Stimulated activated CD4-positive, alpha-beta T cell treated with anti-CD3 and anti-CD28 coated beads, TNF-alpha, amount 100 ng/mL, for 4 hours (primary cell): ENCODE measurements at regions not wholly inside any gene's neighbourhood (a gene's known extent, or its start where the extent isn't known, plus 50 kb on each side); places are given as distances from the start of the nearest gene placed in this dataset.

ENCODE experiments used
- DNase-seq, 3 experiments: peaks; one replicate each; pipeline ENCODE4 v3.0.0-alpha.2; 2020; ENCODE audit warnings: low read depth in 3 of 3

DNA sequence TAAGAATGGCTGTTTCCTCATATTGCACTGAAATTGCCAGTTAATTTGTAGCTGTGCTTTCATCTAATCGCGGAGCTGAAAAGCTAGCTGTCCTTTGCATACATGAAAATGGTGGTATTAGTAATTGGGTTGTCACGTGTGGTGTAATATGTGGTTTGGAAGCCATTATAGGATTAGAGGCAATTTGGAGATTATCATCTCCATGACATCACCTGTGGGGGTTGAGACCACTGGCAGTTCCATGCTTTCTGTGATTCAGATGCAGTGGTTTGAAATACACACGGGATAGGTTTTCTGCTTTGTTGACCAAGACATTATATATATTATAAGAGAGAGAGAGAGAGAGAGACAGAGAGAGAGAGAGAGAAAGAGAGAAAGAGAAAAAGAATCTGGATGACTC, 180.8 kb downstream of the RAB11FIP2 start:
- DNase-seq: no peak

DNA sequence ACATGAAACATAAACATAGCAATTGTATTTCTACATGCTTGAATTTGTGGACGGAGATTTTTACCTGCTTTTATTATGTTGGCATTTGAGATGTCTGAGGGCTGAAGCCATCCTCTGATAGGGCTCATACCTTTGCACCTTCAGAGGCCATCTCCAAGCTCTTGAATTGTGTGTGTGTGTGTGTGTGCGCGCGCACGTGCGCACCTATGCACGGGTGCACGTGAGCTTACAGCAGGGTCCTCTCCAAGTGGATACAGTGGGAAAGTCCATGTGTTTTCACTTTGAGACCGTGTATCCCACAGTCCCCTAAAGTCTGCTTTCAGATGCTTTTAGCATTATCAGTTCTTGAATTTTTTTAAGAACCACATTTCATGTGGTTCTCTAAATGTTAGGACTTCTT, 178.6 kb downstream of the RAB11FIP2 start:
- no peak for DNase-seq

DNA sequence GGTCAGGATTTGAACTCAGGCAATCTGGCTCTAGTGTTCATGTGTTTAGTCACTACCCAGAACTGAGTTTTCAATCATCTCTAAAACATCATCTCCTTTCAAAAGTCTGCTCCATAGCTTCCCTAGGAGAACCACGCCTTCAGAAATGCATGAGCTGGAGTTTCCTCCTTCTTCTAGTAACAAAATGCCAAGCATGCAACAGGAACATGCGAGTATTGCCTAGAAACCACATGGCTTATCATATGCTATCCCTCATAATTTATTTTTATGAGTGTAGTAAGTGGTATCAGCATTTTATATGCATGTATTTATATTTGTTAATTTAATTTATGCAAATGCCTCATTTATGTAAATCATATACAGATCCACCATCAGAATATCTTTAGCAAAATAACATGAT, 170.9 kb downstream of the RAB11FIP2 start:
- DNase-seq: no peak

DNA sequence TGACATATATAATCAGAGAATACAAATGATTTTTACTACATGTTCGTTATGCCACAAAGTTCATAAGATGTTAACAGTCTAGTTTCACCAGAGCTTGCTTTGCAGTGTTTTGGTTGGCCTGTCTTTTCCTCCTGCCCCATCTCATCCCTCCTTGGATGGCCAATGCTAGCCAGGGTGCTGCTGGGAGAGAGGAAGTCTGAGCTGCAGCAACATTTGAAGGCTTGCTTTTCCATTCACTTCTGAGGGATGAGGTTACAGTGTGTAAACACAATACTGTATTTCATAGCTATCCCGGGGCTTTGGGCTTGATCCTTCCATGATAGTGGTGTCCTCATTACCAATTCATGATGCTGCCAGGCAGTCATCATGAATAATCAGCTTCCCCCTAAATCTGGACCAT, 170.5 kb downstream of the RAB11FIP2 start:
- DNase-seq: no peak

DNA sequence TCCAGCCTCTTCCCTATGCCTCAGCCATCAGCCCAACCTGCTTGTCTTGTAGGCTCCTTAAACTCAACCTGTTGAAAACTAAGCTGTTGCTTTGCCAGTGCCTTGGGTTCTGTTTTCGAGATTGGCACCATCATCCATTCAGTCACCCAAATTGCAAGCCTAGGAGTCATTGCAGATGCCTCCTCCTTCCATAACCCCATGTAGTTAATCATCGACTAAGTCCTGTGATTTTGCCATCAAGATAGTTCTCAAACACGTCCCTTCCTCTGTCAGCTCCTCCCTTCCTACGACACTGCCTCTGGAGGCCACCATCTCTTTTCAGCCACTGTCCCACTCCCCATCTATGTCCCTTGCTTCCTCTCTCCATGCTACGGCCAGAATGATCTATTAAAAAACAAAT, 168.1 kb downstream of the RAB11FIP2 start:
- DNase-seq: no peak

DNA sequence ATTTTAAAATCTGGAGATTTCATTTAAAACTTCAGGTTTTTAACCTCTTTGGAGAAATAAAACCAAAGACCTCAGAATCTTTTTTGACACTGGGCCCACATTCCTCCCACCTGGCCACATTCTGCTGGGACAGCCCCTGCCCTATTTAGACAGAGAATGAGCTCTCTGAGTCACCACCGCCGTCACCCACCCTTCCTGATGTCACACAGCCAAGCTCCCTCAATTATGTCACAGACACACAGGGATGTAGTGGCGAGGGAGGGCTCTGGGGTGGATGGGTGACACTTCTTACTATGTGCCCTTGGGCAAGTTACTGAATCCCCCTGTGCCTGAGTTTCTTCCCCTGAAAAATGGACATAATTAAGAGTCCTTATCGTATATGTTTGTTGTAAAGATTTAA, 162.6 kb downstream of the RAB11FIP2 start:
- DNase-seq: no peak

DNA sequence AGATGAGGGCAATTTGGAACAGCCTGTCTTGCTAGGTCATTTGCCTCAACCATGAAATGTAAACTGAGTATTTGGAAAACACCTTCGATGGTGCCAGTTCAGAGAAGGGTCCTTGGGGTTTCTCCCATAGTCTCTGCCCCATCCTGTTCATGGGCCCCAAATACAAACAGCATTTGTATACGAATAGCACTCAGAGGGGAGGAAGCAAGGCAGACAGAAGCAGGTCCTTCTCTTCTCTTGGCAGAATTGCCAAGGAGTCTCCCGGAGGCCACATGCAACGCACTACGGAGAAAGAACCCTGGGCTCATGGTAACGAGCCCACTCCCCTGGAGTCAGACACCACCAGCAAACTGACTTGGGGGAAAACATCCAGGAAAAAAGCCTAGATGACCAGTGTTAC, 162.1 kb downstream of the RAB11FIP2 start:
- DNase-seq: no peak

DNA sequence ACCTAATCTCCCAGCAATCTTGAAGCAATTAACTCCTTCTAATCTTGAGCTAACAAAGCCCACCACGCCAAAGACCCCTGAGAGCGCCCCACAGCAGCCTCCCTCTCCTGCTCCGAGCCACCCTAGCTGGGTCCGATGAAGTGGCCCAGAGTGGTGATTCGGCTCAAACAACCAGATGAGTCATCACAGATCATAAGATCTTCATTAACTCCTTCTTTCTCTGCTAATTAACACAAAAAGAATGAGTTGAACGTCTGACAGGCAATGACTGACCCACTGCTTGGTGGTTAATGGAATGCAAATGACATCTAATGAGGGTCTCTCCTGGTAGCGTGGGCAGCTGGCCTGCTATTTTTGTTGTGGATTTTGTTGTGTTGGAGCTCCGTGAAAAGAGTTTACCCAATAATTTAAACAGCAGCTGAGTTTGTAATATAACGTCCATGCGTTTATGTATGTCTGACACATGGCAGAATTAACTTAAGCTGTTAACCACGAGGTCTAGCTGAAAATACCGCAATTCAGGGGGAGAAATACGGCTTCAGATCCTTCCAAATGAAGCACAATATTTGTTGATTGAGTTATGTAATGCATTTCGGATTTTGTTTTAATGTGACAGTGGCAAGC, 161.4 kb downstream of the RAB11FIP2 start:
- DNase-seq: no peak

DNA sequence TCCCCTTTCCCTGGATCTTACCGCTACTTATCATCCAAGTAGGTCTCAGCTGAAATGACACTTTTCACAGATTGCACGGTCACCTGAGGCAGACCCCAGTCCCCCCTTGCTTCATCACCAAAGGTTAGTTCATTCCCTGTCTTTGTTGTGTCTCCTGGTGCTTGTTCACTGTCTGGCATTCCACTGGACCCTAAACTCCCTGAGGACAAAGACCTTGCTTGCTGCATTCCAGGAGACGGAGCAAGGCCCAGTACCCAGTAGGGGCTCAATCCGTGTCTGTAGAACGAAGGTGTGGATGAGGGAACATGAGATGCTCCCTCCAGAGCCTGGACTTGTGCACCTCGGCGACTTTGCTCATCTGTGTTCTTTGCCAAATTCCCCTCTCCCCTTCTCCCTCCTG, 160.0 kb downstream of the RAB11FIP2 start:
- no peak for DNase-seq

DNA sequence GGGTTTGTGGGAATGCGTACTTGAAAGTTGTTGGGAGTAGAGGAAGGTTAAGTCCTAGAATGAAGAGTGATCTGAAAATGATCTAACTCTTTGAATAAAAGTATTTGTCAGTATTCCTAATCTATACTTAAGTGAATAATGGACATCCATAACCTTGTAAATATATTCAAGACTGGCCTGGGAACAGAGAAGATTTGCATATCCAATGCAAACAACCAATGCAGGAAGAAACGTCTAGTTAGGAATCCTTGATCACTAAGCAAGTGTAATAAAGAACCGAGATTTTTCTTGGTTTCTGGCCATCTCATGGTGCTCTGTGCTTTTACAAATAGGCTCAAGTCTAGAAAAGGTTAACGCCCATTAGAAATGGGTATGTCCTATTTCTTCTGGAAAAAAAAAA, 157.1 kb downstream of the RAB11FIP2 start:
- DNase-seq: no peak

DNA sequence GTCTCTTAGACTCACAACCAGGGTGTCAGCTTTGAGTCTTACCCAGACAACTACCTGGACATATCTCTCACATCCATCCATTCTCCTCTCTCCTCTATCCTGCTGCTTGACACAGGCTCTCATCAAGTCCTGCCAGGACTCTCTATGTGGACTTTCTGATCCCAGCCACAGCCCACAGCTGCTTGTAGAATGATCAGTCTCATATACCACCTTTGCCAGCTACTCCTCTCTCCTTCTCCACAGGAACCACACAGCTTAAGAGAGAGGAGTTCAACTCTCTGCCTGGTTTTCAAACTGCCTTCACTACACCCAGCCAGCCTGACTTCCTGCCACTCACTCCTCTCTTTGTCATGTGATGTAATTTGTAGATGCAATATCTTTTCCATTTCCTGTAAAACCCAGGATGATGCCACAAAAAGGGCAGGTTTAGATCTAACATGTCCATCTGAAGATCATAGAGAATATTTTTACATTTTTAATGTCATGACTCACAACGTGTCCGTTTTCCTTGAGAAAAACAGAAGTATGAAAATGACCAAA, 154.0 kb downstream of the RAB11FIP2 start:
- no peak for DNase-seq

DNA sequence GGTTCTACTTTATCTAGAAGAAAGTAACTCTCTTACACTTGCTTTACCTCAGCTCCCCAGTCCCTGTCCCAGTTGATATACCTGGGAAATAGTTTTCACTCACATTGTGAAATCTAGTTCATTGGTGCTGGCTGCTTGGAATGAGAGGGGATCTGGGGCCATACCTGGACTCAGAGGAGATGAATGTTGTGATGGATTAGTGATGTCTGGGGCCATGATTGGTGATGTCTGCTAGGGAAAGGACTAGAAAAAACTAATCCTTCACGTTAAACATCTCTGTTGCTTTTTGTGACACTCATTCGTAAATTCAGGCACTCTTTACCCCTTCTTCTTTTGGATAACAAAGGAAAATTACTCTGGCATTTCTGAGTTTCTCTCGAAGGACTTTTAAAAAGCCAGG, 152.4 kb downstream of the RAB11FIP2 start:
- no peak for DNase-seq

DNA sequence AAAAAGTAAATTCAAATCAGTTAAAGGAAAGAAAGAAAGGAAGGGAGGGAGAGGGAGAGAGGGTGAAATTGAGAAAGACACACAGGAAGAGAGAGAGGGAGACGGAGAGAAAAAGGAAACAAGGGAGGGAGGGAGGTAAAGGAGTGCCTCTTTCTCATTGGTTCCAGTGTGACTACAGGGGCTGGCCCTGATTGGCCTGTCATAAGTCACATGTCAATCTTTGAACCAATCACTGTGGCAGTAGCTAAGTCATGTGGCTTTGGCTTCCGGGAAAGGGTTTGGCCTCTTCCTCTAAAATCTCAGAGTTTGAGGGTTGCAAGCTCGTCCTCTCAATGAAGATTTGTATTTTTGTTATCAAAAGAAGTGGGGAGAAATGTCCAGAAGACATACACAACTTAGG, 150.2 kb downstream of the RAB11FIP2 start:
- no peak for DNase-seq

DNA sequence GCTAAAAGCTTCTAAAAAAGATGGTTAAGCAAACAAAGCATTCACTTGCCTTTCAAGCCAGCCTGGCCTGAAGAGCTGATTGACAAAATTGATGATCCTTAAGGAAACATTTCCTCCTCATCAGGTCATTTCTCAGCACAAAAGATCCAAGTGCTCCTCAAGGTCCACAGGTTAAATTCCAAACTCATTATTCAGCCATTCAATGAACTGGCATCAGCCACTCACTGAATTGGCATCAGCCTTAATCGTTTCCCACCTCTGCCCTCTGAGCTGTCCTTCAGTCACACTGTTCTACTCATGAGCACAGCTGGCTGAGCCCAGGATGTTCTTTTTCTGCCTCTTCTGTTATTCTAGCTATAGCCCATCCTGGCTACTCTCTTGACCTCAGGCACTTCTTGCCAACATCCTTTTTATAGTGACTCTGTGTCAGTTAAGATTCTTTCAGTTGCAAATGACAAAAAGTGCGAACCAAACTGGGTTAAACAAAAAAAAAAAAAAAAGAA, 147.5 kb downstream of the RAB11FIP2 start:
- no peak for DNase-seq

DNA sequence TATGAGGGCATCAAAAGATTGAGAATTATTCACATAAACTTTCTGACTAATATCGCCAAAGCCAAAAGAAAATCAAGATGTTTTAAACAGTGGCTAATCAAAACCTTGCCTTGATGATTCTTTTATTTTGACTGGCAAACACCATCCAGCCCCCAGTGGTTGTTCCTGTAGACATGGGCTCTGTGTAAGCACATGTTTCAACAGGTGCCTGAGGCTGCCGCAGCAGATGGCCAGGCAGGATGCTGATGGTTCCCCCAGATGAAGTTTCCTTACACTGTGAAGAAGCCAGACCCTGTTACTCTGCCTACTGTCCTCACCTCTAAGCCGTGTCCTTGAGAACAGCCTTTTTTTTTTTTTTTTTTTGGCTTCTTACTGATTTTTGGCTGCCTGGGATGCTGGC, 146.5 kb downstream of the RAB11FIP2 start:
- no peak for DNase-seq

DNA sequence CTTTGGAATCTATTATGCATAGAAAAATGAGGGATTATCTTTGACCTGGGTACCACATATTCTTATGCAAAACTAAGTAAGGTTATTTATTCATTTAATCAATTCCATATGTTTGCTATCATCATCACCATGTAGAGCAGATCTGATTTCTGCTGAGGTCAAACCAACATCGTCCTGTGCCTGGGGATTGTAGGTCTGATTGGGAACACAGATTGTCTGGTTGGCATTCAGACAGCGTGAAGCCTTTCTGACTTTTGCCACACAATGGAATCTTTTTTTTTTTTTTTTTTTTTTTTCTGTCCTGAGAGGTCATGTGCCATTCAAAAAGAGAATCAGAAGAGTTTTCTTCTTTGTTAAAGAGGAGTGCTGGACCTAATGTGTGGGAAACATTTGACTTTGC, 142.9 kb downstream of the RAB11FIP2 start:
- DNase-seq: no peak

DNA sequence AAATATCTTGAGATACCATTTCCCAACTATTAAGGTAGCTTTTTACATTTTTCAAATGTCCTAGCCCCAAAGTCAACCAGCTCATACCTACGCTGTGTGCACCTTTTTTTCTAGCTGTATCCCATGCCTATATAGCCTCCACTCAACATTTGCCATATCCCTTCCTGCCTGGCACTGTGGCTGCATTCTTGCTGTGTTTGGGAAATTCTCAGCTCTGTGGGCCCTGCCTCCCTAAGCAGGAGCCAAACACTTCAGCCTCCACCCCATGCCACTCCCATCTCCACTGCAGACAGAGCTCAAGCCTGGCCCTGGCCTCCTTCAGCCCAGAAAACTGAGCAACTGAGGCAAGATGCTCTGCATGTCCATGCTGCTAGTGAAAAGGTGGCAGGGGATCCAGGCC, 141.3 kb downstream of the RAB11FIP2 start:
- DNase-seq: no peak

DNA sequence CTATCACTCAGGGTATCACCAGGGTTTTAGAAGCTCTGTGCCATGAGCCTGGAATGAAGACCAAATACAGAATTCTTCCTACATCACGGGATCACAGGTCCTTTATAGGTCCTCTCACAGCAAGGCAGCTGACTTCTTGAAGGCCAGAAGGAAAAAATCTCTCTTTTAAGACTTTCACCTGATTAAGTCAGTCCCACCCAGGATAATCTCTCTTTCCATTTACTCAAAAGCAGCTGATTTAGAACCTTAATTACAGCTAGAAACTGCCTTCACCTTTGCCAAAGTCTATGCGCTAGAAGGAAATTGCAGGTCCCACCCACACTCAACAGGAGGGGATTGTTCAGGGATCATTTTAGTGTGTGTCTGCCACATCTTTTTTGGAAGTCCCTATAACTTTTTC, 135.1 kb downstream of the RAB11FIP2 start:
- no peak for DNase-seq

DNA sequence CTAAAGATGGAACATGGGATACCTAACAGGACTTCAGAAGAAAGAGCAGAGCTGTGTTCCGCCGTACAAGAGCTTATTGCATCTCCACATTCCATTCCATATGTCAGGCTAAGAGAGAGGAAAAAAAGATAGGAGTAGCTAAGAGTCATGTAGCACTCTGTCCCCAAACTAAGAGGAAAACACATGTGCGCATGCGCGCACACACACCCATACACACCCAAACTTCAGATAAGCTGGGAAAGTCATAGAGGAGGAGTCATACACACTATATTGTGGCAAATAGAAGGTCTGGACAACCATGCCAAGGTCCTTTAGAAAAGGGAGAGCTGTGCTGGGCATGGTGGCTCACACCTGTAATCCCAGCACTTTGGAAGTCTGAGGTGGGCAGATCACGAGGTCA, 132.4 kb downstream of the RAB11FIP2 start:
- no peak for DNase-seq

DNA sequence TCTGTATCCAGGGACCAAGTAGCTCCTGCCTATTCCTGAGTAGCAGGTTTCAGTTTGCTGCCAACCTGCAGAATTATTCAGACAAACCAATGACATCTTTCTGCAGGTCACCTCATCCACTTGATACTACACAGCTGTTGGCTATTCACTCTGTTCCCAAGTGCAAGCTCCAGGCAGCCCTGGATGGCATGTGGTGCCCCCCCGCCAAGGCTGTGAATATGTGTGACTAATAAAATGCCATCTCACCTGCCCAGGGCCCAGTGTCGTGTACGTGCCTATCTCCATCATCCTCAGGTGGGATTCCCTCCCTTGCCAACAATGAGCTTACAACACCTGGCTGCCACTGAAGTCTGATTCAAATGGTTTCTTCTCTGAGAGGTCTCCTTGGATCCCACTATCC, 125.8 kb downstream of the RAB11FIP2 start:
- DNase-seq: no peak

DNA sequence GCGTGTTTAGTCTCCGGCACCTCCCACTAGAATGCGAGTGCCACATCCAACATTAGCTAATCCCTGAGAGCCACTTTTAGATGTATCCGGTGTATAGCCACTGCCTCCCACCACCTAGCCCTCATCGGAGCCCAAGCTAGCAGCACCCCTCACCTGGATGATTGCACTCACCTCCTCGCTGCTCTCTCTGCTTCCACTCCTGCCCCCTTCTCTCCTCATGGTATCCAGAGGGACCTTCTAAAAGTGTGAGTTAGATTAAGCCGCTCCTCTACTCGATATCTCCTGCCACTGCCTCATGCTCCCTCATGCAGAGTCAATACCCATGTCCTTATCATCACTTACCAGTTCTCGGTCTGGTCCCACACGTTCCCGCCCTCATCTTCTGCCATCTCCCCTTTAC, 125.3 kb downstream of the RAB11FIP2 start:
- DNase-seq: no peak

DNA sequence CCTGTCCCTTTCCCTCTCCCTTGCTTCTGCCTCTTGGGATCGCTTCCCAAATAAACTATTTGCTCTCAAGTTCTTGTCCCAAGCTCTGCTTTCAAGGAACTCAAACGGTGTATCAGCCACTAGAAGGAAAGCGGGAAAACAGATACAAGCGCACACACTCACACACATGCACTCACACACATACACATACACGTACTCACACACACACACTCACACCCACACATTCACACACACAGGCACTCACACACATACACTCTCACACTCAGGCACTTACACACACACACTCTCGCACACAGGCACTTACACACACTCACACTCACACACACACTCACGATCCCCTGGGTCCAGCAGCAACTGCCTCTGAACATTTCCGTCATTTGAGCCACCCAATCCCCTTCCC, 121.9 kb downstream of the RAB11FIP2 start:
- no peak for DNase-seq

DNA sequence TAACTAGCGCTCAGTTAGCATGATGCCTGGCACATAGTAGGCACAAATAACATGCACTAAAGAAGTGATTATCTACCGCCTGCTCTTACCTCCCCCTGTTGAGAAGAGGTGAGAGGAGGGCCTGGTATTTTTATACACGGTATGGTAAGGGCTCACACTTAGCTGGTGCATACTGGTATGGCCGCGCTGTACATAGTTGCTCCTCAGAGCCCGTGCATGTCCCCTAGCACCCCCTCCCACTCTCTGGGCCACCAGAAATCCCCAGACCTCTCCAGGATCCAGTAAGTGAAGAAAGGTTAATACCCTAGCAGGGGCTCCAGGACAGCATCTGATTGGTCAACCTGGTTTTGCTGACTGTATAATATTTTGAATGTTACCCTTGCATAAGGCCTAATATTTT, 121.4 kb downstream of the RAB11FIP2 start:
- DNase-seq: no peak

DNA sequence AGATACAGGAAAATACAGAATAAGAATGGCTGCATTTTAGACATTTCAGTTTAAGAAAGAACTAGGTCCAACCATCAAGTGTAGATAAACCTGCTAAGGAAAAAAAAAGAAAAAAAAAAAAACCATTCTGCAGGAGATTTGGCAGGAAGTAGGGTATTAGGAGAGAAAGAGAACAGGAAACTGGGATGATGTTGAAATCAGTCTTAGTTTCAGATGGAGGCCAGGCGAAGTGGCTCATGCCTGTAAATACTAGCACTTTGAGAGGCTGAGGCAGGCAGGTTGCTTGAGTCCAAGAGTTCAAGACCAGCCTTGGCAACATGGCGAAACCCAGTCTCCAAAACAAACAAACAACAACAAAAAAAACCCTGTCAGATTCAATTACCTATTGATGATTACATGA, 120.2 kb downstream of the RAB11FIP2 start:
- DNase-seq: no peak
